ENCODE measurements at regions not wholly inside any gene's neighbourhood (a gene's known extent, or its start where the extent isn't known, plus 50 kb on each side); places are given as distances from the start of the nearest gene placed in this dataset.

- POLR2A ChIA-PET (ENCODE audit: low non-redundant PET) = no interaction called here
Observed at GRCh38 chr13:74977498-74977897, 504.5 kb downstream of the TBC1D4 start.

DNA sequence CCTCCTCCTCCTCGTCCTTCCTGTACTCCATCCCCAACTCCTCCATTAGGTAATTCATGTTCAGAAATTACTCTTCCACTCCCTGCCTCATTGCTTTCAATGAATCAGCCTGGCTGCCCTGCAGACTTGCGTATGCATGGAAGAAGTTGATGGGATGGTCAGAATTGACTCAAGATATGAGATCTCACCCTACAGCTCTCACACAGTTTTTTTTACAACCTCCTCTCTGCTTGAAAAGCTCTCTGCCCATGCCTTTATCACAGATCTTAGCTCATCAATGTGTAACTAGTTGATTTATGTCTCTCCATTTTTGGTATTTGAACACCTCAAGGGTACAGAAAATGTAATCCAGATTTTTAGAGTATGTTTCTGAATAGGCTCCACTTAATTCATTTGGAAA, 506.9 kb downstream of the TBC1D4 start:
- Histone ChIP-seq H3K36me3 (ENCODE audit: insufficient read depth, low read length, poor library complexity, severe bottlenecking) (no peaks in the 10 kb centered on the region), H3K9me3 (ENCODE audit: low read depth, low read length, poor library complexity, severe bottlenecking) (no peaks in the 10 kb centered on the region), H3K27ac (ENCODE audit: low read depth, low read length, poor library complexity, severe bottlenecking) (no peak overlapping the region), H3K4me1 (ENCODE audit: insufficient read depth, low read length, poor library complexity, severe bottlenecking) (no peaks in the 10 kb centered on the region), H3K4me3 (ENCODE audit: low read depth, low read length, poor library complexity, severe bottlenecking) (no peak overlapping the region), H3K27me3 (replicated peaks; ENCODE audit: insufficient read depth, low read depth, low read length, poor library complexity) (no peaks in the 10 kb centered on the region)
- no TSS peak for BruUV-seq (replicated peaks)
- no peak for DNase-seq (ENCODE audit: low spot score)
- no peak for TF ChIP-seq EZH2 (IDR thresholded peaks at IDR 0.05; ENCODE audit: borderline replicate concordance, low read depth, low read length, poor library complexity, severe bottlenecking)
- TF ChIP-seq, protein P1, sequence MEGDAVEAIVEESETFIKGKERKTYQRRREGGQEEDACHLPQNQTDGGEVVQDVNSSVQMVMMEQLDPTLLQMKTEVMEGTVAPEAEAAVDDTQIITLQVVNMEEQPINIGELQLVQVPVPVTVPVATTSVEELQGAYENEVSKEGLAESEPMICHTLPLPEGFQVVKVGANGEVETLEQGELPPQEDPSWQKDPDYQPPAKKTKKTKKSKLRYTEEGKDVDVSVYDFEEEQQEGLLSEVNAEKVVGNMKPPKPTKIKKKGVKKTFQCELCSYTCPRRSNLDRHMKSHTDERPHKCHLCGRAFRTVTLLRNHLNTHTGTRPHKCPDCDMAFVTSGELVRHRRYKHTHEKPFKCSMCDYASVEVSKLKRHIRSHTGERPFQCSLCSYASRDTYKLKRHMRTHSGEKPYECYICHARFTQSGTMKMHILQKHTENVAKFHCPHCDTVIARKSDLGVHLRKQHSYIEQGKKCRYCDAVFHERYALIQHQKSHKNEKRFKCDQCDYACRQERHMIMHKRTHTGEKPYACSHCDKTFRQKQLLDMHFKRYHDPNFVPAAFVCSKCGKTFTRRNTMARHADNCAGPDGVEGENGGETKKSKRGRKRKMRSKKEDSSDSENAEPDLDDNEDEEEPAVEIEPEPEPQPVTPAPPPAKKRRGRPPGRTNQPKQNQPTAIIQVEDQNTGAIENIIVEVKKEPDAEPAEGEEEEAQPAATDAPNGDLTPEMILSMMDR (conservative IDR thresholded peaks at IDR 0.05; ENCODE audit: low read depth, low read length) = no peak
- intact Hi-C loops (cut with micrococcal nuclease; ENCODE audit: unreplicated experiment) = no loop called here
- CTCF ChIA-PET = no interaction called here
- POLR2A ChIA-PET (ENCODE audit: low non-redundant PET) = no interaction called here

More at GRCh38 chr13:74977498-74977897, 504.5 kb downstream of the TBC1D4 start:
- Histone ChIP-seq H3K4me1 (ENCODE audit: insufficient read depth, low read length, poor library complexity, severe bottlenecking) (no peaks in the 10 kb centered on the region), H3K36me3 (ENCODE audit: insufficient read depth, low read length, poor library complexity, severe bottlenecking) (no peaks in the 10 kb centered on the region), H3K4me3 (ENCODE audit: low read depth, low read length, poor library complexity, severe bottlenecking) (no peak overlapping the region), H3K27me3 (replicated peaks; ENCODE audit: insufficient read depth, low read depth, low read length, poor library complexity) (no peaks in the 10 kb centered on the region), H3K9me3 (ENCODE audit: low read depth, low read length, poor library complexity, severe bottlenecking) (no peaks in the 10 kb centered on the region), H3K27ac (ENCODE audit: low read depth, low read length, poor library complexity, severe bottlenecking) (no peak overlapping the region)
- no TSS peak for BruUV-seq (replicated peaks)
- no peak for TF ChIP-seq EZH2 (IDR thresholded peaks at IDR 0.05; ENCODE audit: borderline replicate concordance, low read depth, low read length, poor library complexity, severe bottlenecking)
- TF ChIP-seq, protein P1 (conservative IDR thresholded peaks at IDR 0.05; ENCODE audit: low read depth, low read length) = no peak
- intact Hi-C loops (cut with micrococcal nuclease; ENCODE audit: unreplicated experiment) = no loop called here
- no peak for DNase-seq (ENCODE audit: low spot score)
- CTCF ChIA-PET = no interaction called here

- no TSS peak for BruUV-seq (replicated peaks)
- Histone ChIP-seq H3K4me3 (ENCODE audit: low read depth, low read length, poor library complexity, severe bottlenecking) (no peak overlapping the region), H3K36me3 (ENCODE audit: insufficient read depth, low read length, poor library complexity, severe bottlenecking) (no peaks in the 10 kb centered on the region), H3K27me3 (replicated peaks; ENCODE audit: insufficient read depth, low read depth, low read length, poor library complexity) (no peaks in the 10 kb centered on the region), H3K27ac (ENCODE audit: low read depth, low read length, poor library complexity, severe bottlenecking) (no peak overlapping the region), H3K4me1 (ENCODE audit: insufficient read depth, low read length, poor library complexity, severe bottlenecking) (no peaks in the 10 kb centered on the region), H3K9me3 (ENCODE audit: low read depth, low read length, poor library complexity, severe bottlenecking) (no peaks in the 10 kb centered on the region)
- CTCF ChIA-PET = no interaction called here
- TF ChIP-seq, protein P1 (conservative IDR thresholded peaks at IDR 0.05; ENCODE audit: low read depth, low read length) = no peak
- TF ChIP-seq EZH2 (IDR thresholded peaks at IDR 0.05; ENCODE audit: borderline replicate concordance, low read depth, low read length, poor library complexity, severe bottlenecking) = no peak
- POLR2A ChIA-PET (ENCODE audit: low non-redundant PET) = no interaction called here
- intact Hi-C loops (cut with micrococcal nuclease; ENCODE audit: unreplicated experiment) = no loop called here
- DNase-seq (ENCODE audit: low spot score) = no peak
Observed at GRCh38 chr13:74973935-74974879, 507.8 kb downstream of the TBC1D4 start.
